ENCODE measurements at regions not wholly inside any gene's neighbourhood (a gene's known extent, or its start where the extent isn't known, plus 50 kb on each side); places are given as distances from the start of the nearest gene placed in this dataset.

DNA sequence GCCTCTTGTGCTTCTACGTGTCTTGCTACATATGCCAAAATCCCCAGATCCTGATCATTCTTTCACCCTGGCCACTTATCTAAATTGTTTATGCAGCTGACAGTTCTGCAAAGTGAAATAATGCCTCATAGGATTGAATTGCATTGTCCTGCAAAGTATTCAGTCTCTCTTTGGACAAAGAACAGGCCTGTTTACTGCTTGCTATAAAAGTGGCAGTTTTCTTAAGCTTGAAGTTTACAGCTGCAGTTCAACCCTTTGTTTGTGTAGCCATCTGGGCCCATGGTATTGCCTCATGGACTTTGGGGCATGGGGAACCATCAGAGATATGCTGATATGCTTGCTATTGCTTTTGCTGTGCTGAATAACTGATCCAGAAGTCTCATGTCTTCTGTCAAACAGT is 523.2 kb downstream of the OTOL1 start:
- no peak for DNase-seq

DNA sequence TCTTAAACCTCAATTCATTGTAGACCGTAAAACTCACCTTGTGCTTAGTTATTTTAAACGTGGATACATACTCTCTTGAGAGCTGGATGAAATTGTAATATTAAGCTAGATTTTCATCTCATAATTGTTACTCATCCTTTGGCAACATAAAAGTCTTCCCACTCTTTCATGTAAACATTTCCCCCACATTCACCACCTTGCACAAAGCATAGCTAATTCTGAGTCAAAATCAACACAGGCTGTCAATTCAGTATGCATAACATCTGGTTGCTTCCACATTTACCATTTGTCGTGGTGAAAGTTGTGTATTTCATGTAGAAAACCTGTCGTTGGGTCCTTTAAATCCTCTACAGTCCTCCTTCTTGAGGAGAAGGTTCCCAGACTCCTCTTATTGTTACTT is 524.6 kb downstream of the OTOL1 start:
- no peak for DNase-seq

DNA sequence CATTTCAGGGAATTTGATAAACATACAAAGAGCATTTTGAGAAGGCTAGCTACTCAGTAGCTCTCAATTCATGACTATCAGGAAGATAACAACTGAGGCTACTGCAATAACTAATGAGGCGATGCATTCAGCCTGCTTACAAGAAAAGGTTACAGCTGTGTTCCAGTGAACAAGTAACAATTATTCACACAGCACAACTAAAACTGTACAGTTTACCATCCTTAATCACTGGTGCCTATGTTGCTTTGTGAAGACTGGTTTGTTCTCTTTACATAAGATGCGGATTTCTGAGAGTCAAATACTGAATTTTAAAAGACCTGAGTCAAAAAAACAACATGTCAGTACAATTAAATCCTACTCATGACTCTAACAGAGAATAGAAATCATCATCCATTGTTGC is 526.3 kb downstream of the OTOL1 start:
- DNase-seq = no peak

DNA sequence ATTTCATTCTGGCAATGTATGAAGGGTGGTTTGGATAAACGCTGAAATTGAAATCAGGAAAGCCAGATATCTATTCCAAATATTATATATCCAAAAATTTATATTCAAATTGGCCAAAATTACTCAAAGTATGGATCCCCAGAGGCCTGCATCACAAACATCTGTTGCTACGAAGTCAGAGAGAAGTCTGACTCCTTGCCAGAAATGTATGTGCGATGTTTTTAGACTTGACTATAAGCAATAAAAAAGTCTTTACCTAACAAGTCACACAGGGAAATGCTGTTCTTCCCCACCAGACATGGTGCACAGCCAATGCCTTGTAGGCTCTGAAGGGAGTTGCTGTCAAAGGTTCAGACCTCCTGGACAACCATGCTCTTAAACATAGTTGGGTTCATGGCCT is 533.1 kb downstream of the OTOL1 start:
- no peak for DNase-seq

DNA sequence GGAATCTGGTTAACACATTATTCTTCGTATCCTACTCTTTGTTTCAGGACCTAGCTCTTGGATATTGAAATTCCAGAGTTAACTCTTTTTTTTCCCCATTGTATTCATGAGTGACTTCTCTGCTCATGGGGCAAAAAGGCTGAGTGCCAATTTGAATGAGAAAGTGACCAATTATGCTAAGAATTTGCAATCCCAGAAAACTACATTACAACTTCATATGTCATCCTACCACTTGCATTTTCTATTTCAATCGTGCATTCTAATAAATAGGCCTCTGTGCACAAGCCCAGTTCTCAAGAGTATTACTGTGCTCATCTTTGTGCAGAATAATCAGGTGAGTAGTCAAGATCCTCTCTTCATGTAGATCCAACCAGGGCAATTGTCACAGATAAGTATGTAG is 537.8 kb downstream of the OTOL1 start:
- no peak for DNase-seq

DNA sequence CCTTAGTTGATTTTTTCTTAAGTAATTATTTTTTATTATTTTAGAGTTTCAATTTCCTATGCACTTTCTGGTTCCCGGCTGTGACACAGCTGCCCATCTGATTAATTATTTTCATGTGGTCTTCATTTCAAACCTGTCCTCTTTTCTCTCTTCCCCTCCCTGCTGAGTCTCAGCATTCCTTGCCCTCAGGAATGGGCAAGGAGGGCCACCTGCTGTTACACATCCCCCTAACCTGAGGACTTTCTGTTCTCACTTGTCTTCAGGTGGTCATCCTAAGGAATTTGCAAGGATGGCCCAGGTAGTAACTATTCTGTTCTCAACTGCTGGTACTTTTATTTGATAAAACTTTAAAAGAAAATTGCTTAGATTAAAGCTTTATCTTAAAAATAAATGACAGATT is 545.0 kb downstream of the OTOL1 start:
- DNase-seq = no peak

DNA sequence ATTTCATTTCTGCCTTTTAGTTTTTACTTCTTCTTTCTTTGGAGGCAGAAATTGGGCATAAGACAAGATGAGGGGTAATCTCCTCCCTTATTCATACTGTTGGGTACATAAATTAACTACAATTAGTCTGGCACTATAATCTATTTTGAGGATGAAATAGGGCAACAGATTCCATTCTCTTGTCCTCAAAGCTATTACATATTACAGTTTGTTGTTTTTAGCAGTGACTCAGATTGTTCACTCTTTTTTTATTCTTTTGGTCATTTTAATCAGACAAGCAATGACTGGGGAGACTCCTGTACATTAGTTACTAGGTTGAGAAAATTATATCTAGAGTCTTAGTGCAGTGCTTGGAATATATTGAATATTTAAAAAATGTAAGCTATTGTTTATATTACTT is 556.0 kb downstream of the OTOL1 start:
- no peak for DNase-seq

GRCh38 chr3:162072656-162073164 is 576.1 kb downstream of the OTOL1 start:
- DNase-seq = no peak

DNA sequence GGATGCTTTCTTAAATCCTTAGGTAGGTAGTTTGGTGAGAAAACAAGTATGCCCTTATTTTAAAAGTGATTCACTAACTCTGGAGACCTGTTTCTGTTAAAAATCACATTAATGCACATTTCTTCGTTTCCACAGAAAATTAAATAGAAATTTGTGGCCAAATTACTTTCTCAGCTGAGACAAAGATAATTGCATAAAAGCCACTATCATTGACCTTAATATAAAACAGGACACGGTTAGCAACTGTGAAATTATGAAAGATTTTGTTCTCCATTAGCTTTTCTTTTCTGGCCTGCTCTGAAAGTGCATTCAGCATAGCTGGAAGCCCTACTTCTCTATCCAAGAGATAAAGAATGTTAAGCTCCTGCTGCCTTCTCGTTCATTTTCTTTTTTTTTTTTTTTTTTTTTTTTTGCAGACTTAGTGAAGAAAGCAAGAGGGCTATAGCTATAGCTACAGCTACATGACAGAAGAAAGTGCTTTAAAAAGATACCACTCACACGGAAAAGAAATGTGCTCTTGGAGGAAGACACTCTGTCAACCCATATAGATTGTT is 576.9 kb downstream of the OTOL1 start:
- DNase-seq = no peak

DNA sequence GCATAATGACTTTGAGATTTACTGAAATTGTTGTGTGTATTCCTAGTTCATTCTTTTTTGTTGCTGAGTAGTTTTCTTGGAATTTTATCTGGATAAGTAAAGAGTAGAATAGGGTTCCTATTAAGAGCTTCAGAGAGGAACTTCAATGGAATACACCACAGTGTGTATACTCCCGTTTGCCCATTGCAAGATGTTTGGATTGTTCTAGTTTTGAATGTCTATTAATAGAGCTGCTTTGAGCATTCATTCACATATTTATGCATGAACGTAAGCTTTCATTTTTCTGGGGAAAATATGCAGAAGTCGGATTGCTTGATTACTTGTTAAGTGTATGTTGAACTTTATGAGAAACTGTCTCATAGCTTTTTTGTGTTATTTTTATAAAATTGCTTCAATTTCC is 580.5 kb downstream of the OTOL1 start:
- no peak for DNase-seq

DNA sequence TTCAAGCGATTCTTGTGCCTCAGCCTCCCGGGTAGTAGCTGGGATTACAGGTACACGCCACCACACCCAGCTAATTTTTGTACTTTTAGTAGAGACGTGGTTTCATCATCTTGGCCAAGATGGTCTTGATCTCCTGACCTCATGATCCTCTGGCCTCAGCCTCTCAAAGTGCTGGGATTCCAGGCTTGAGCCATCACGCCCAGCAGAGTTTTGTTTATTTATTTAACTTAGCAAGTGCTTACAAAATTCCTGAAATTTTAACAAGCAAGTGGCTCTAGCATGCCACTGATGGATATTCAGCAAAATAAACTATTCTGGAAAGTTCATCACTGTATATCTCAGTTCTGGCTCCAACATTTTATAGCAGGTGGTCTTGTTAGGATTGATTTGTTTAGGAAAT is 585.9 kb downstream of the OTOL1 start:
- no peak for DNase-seq

DNA sequence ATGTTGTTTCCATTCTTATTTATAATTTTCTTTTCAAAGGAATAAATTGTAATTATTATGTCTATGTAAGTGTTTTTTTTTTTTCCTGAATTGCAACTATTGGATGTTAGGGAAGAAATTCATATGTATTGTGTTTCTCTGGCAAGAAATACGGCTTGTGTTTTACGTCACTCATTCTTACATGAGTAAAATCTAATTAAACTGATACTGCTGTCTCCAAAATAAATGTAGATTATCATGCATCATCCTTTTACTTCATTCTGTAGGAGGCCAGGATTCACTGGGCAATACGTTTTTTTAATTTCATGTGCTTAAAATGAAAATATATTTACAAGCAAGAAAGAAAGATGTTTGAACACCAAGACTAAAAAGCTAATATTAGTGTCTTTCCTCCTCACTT is 590.8 kb downstream of the OTOL1 start:
- DNase-seq = no peak

- DNase-seq = no peak
Observed at GRCh38 chr3:162092751-162093150, 596.1 kb downstream of the OTOL1 start.

GRCh38 chr3:162094301-162094700 is 597.7 kb downstream of the OTOL1 start:
- no peak for DNase-seq

DNA sequence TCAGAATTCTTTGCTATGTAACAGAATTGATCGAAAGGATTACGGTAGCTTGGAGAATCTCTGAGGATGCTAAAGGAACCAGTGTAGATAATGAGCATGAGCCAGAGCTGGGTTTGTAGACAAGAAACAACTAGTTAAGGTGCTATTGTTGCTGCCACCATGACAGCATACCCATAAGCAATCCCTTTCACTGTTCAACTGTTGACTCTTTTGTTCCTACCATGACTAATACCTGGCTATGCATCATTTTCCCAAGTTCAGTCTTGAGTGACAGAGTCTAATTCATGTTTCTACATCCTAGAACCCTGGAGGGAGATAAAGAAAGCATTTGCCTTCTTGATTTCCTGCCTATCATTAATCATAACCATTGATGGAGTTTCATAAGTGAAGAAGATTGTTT is 600.3 kb downstream of the OTOL1 start:
- no peak for DNase-seq

- no peak for DNase-seq
Observed at GRCh38 chr3:162103808-162104207, 607.2 kb downstream of the OTOL1 start.

- DNase-seq = no peak
Observed at GRCh38 chr3:162111861-162112260, 615.3 kb downstream of the OTOL1 start.

DNA sequence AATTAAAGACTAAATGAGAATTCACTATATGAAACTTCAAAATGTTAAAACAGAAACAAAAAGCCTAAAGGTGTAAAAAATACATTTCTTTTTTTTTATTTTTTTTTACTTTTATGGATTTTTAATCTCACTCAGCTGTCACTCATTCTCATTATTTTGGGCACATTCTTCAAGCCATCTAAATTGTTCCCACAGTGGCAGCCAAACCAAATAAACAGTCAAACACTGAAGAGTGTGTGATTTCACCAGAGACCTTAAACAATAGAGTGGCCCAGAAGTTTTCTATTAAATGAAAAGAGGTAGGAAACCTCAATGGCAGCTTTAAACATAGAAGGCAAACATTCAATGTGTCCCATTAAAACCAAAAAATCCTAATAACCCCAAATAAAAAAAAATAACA is 616.1 kb downstream of the OTOL1 start:
- no peak for DNase-seq

GRCh38 chr3:162117961-162118360 is 621.4 kb downstream of the OTOL1 start:
- DNase-seq = no peak

- no peak for DNase-seq
Observed at GRCh38 chr3:162119651-162120050, 623.0 kb downstream of the OTOL1 start.

- DNase-seq = no peak
Observed at GRCh38 chr3:162122405-162122804, 625.8 kb downstream of the OTOL1 start.

DNA sequence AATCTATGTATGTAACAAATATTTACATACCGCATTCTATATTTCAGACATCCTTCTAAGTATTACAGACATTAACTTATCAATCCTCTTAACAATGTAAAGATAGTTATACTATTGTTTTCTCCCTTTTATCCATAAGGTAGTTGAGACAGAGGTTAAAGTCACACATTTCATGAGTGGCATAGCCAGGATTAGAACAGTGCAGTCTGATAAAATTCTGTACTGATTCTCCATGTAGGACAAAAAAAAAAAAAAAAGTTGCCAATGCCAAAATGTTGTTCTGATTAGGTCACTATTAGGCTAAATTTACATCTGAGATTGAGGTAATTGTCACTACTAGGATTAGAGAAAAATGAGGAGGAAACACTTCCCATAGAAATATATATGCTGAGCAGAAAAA is 629.2 kb downstream of the OTOL1 start:
- no peak for DNase-seq

DNA sequence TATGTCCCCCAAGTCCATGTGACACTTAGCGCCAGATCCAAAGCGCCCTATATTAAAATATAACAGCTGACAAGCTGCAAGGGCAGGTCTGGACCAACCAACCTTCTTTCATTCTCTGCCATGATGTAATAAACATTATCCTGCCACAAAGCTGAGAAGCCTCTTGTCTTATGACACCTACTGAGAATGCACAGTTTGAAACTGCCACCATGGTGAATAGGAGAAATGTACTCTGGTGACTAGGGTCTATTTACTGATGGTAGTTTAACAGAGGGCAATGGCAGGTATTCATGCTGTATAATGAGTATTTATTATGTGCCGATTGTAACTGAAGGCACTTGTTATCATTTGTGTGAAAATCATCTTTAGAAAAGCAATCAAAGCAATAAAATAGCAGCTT is 634.0 kb downstream of the OTOL1 start:
- DNase-seq = no peak

- DNase-seq = no peak
Observed at GRCh38 chr3:162132981-162133380, 636.4 kb downstream of the OTOL1 start.

- no peak for DNase-seq
Observed at GRCh38 chr3:162134571-162134970, 638.0 kb downstream of the OTOL1 start.

DNA sequence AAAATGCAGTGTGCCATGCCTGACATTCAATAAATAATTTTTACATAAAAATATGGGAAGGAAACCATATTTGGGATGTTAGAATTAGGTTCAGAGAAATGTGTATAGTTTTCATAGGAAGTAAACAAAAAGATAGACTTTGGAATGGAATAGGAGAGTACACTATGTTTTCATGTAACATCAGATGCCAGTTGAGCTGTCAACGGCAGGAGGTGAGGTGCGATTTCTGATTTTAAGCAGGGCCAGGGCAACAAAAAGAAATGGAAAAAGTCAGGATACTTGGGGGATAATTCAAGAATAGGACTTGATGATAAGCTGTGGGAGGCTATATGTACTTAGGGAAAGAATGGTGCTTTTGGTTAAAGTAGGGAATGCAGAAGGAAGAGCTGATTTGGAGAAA is 639.5 kb downstream of the OTOL1 start:
- DNase-seq = no peak

All from suppressor macrophage treated with lipopolysaccharide for 4 hours (primary cell).